Ovary (tissue), 7 donors: ENCODE measurements at regions not wholly inside any gene's neighbourhood (a gene's known extent, or its start where the extent isn't known, plus 50 kb on each side); places are given as distances from the start of the nearest gene placed in this dataset.

Experiments used
- DNase-seq, 5 donors: peaks; one replicate each; pipeline ENCODE4 v3.0.0-alpha.2; 2019 to 2020
- H3K27ac ChIP-seq, 2 donors: fragments of 200-600 bp; one replicate each; pipeline versions ENCODE4 v1.5.1 to v1.8.0; 2019 to 2022
- H3K27me3 ChIP-seq: fragments of 200-600 bp; one replicate; pipeline ENCODE4 v1.8.0; 2022
- H3K36me3 ChIP-seq: fragments of 200-600 bp; sonication (generic); one replicate; pipeline ENCODE4 v1.5.1; 2019
- H3K4me1 ChIP-seq: one replicate; pipeline ENCODE4 v1.8.1; 2013; ENCODE audit warnings: mild to moderate bottlenecking, moderate library complexity; ENCODE audit not compliant: insufficient read depth
- H3K4me3 ChIP-seq: fragments of 200-600 bp; sonication (generic); one replicate; pipeline ENCODE4 v1.5.1; 2017
- H3K9me3 ChIP-seq, 2 donors: fragments of 200-600 bp in 1 of 2; sonication (generic) in 1 of 2; one replicate each; pipeline versions ENCODE4 v1.5.1 to v1.8.1; 2013 to 2019; ENCODE audit warnings: mild to moderate bottlenecking in 1 of 2, moderate library complexity in 1 of 2
- EP300 ChIP-seq: sonication (generic); formaldehyde crosslinking; IDR thresholded peaks from one replicate; pipeline ENCODE4 v1.6.1; 2017; ENCODE audit warnings: antibody characterized with exemption
- POLR2A ChIP-seq: fragments of 450-650 bp; IDR thresholded peaks from one replicate; pipeline ENCODE4 v1.6.1; 2017; ENCODE audit warnings: antibody characterized with exemption, mild to moderate bottlenecking, moderate library complexity
- WGBS, 3 donors: extraction: QIAGEN DNeasy Blood & Tissue Kit in 1 of 3; methylation state at CpG; one replicate each; pipeline versions ENCODE4 v1.1.5 to v1.1.7; 2013 to 2017; 5-methylcytosine and 5-hydroxymethylcytosine counted together
- intact Hi-C, 4 donors: fragments of 100-400 bp; cut with DNase I; formaldehyde crosslinking; loops; one replicate each; pipeline versions ENCODE4 v1.11.0 to v1.15.1; 2022 to 2023
- TF ChIP-seq, protein P1 (sequence below), 3 donors: fragments of 450-650 bp in 2 of 3; fragments of 200-600 bp in 1 of 3; IDR thresholded peaks; one replicate each; pipeline versions ENCODE4 v1.5.1 to v1.8.0; 2016 to 2022; ENCODE audit warnings: antibody characterized with exemption in 3 of 3, mild to moderate bottlenecking in 1 of 3
- donor health status: DM: no; HTN: no; CAD: no; lungs with moderate emphysema.
- donor health status: DM: no; HTN: no; CAD: no.
- donor health status: Bipolar disorder and iron deficiency.
- donor health status: DM: no; HTN: no; CAD: no.
- donor health status: DM: yes; HTN: yes; CAD: no.

GRCh38 chr11:29634244-29634643 lies 382.6 kb downstream of the KCNA4 start:
- Histone ChIP-seq H3K4me1 (no peaks in the 10 kb centered on the region), H3K36me3 (no peaks in the 10 kb centered on the region), H3K9me3 (no peaks in the 10 kb centered on the region), H3K4me3 (no peak overlapping the region), H3K27ac (no peak overlapping the region), H3K27me3 (no peaks in the 10 kb centered on the region)
- no peak for DNase-seq
- no peak for TF ChIP-seq EP300
- TF ChIP-seq, protein P1, sequence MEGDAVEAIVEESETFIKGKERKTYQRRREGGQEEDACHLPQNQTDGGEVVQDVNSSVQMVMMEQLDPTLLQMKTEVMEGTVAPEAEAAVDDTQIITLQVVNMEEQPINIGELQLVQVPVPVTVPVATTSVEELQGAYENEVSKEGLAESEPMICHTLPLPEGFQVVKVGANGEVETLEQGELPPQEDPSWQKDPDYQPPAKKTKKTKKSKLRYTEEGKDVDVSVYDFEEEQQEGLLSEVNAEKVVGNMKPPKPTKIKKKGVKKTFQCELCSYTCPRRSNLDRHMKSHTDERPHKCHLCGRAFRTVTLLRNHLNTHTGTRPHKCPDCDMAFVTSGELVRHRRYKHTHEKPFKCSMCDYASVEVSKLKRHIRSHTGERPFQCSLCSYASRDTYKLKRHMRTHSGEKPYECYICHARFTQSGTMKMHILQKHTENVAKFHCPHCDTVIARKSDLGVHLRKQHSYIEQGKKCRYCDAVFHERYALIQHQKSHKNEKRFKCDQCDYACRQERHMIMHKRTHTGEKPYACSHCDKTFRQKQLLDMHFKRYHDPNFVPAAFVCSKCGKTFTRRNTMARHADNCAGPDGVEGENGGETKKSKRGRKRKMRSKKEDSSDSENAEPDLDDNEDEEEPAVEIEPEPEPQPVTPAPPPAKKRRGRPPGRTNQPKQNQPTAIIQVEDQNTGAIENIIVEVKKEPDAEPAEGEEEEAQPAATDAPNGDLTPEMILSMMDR (IDR thresholded peaks at IDR 0.05): no peak
- no peak for TF ChIP-seq POLR2A
- intact Hi-C loops: no loop called here

DNA sequence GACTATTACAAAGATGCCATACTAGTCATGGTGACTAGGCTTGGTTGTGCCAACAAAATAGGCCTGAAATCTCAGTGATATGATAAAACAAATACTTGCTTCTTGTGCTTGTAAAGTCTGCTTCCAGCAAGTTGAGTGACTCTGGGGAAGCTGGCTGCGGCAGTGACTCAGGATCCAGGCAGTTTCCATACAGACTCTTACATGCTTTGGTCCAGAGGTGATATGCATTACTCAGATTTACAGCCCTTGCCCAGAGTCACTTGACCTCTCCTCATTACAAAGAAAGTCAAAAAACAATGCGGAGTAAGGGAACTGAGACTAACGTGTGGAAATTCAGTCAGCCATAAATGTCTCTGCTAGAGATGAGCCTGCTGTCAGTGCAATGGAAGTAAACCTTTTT lies 387.5 kb downstream of the KCNA4 start:
- Histone ChIP-seq H3K9me3 (no peaks in the 10 kb centered on the region), H3K36me3 (no peaks in the 10 kb centered on the region), H3K4me3 (no peak overlapping the region), H3K4me1 (no peaks in the 10 kb centered on the region), H3K27ac (no peak overlapping the region), H3K27me3 (no peaks in the 10 kb centered on the region)
- TF ChIP-seq POLR2A (no peak), EP300 (no peak)
- TF ChIP-seq, protein P1 (IDR thresholded peaks at IDR 0.05): no peak
- no peak for DNase-seq
- 54 to 64% (median 61%) methylated on average over 3 of the region's 3 CpGs for WGBS, 3 donors
- intact Hi-C loops: no loop called here

DNA sequence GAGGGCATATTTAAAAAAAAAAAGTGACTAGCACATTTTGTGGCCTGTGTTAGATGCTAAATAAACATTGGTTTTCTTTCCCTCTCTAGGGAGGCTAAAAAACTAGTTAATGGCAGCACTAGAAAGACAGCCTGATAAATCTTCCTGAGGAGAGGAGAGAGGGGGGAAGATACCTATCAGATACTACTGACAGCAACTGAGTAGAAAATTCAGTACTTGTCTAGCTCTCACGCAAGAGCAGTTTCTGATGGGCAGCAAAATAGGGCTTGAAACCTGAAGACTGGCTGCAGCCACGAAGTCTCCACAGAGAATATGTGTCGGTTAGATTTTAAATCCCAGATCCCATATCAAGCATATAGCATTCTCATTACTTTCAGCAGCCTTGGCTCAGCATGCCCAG lies 388.2 kb downstream of the KCNA4 start:
- no peaks in the 10 kb centered on the region for H3K9me3 ChIP-seq
- no peak for DNase-seq
- H3K36me3 ChIP-seq: no peaks in the 10 kb centered on the region
- 57 to 62% (median 60%) methylated on average over 3 of the region's 3 CpGs for WGBS, 3 donors
- H3K27me3 ChIP-seq: no peaks in the 10 kb centered on the region
- no peak overlapping the region for H3K4me3 ChIP-seq
- H3K4me1 ChIP-seq: no peaks in the 10 kb centered on the region
- intact Hi-C loops: no loop called here
- TF ChIP-seq EP300 (no peak), POLR2A (no peak)
- TF ChIP-seq, protein P1 (IDR thresholded peaks at IDR 0.05): no peak
- no peak overlapping the region for H3K27ac ChIP-seq

- Histone ChIP-seq H3K27me3 (no peaks in the 10 kb centered on the region), H3K36me3 (no peaks in the 10 kb centered on the region), H3K27ac (no peak overlapping the region), H3K4me3 (no peak overlapping the region), H3K9me3 (no peaks in the 10 kb centered on the region), H3K4me1 (no peaks in the 10 kb centered on the region)
- DNase-seq: no peak
- 50 to 65% (median 59%) methylated on average over 1 of the region's 1 CpG for WGBS, 3 donors
- intact Hi-C loops: no loop called here
- TF ChIP-seq, protein P1 (IDR thresholded peaks at IDR 0.05): no peak
- no peak for TF ChIP-seq EP300
- no peak for TF ChIP-seq POLR2A
Measured at GRCh38 chr11:29627541-29627940, 389.3 kb downstream of the KCNA4 start.
